Lower leg skin (tissue), 3 donors: ENCODE measurements at regions not wholly inside any gene's neighbourhood (a gene's known extent, or its start where the extent isn't known, plus 50 kb on each side); places are given as distances from the start of the nearest gene placed in this dataset.

Experiments used
- CTCF ChIP-seq, 3 donors: fragments of 450-650 bp; IDR thresholded peaks; one replicate each; pipeline ENCODE4 v1.5.1; 2016; ENCODE audit warnings: antibody characterized with exemption in 3 of 3, mild to moderate bottlenecking in 3 of 3, moderate library complexity in 2 of 3
- POLR2A ChIP-seq, 2 donors: fragments of 450-650 bp; IDR thresholded peaks; one replicate each; pipeline ENCODE4 v1.6.1; 2016 to 2017; ENCODE audit warnings: antibody characterized with exemption in 2 of 2, mild to moderate bottlenecking in 1 of 2, moderate library complexity in 1 of 2

- TF ChIP-seq POLR2A (IDR thresholded peaks at IDR 0.05), result no peak
- no peak for TF ChIP-seq CTCF (IDR thresholded peaks at IDR 0.05)
Measured at GRCh38 chr7:131197920-131198615, 129.6 kb upstream of the MKLN1 start.
